Endothelial cell of umbilical vein (primary cell): ENCODE measurements at regions not wholly inside any gene's neighbourhood (a gene's known extent, or its start where the extent isn't known, plus 50 kb on each side); places are given as distances from the start of the nearest gene placed in this dataset.

Experiments
- BruUV-seq: library from RNA; stranded (reverse); fragments of 400-500 nt; replicated peaks from 2 replicates; lab custom pipeline; 2021; lab: Mats Ljungman, UMichigan
- CTCF ChIA-PET: fragments of 300-600, 350-600 bp; sonication (Branson Sonifier 250); formaldehyde crosslinking; loops from one replicate; lab custom pipeline; 2021; ENCODE audit warnings: antibody characterized with exemption, inconsistent platforms; lab: Charles Lee
- POLR2A ChIA-PET: fragments of 300-600, 350-600 bp; sonication (Branson Sonifier 250); formaldehyde crosslinking; loops from one replicate; lab custom pipeline; 2021; ENCODE audit warnings: antibody characterized with exemption, inconsistent platforms; lab: Charles Lee
- DNase-seq: peaks from one replicate; pipeline ENCODE4 v3.0.0-alpha.2; 2011; ENCODE audit warnings: low read depth, low spot score
- FAIRE-seq: peaks from 2 replicates; lab custom pipeline; 2011; peaks lifted over from hg19 to GRCh38; lab: Jason Lieb, UNC
- H2AFZ ChIP-seq: 2 replicates; pipeline ENCODE4 v1.6.0; 2012; ENCODE audit warnings: low read depth, low read length, control low read depth, inconsistent platforms
- H3K27ac ChIP-seq: 2 replicates; pipeline ENCODE4 v1.5.1; 2011; ENCODE audit warnings: low read depth, mild to moderate bottlenecking, control low read depth, low read length, moderate library complexity; ENCODE audit not compliant: insufficient read depth
- H3K27me3 ChIP-seq, 2 experiments: 2 replicates each; pipeline versions ENCODE4 v1.6.0 to v1.6.1; 2011; ENCODE audit warnings: low read length in 2 of 2, mixed read lengths in 1 of 2; ENCODE audit not compliant: control insufficient read depth in 2 of 2, insufficient read depth in 2 of 2
- H3K36me3 ChIP-seq, 2 experiments: 2 replicates in 1 of 2; 3 replicates in 1 of 2; pipeline ENCODE4 v1.5.1; 2011; ENCODE audit warnings: low read length in 2 of 2, mild to moderate bottlenecking in 1 of 2, moderate library complexity in 1 of 2; ENCODE audit not compliant: control insufficient read depth in 2 of 2, insufficient read depth in 2 of 2; ENCODE audit errors: extremely low read depth in 1 of 2
- H3K4me1 ChIP-seq: 3 replicates; pipeline ENCODE4 v1.5.1; 2011; ENCODE audit warnings: mild to moderate bottlenecking, low read length; ENCODE audit not compliant: control insufficient read depth, insufficient read depth; ENCODE audit errors: extremely low read depth
- H3K4me2 ChIP-seq: 2 replicates; pipeline ENCODE4 v1.6.1; 2011; ENCODE audit warnings: low read length, control low read depth, mixed read lengths; ENCODE audit not compliant: insufficient read depth
- H3K4me3 ChIP-seq, 3 experiments: fragments of 200-600 bp in 1 of 3; sonication (generic), shearing (Covaris generic) in 1 of 3; replicated peaks in 1 of 3; 2 replicates each; pipeline ENCODE4 v1.5.1; 2011 to 2016; ENCODE audit warnings: control low read depth in 3 of 3, low read length in 3 of 3, mild to moderate bottlenecking in 2 of 3, inconsistent platforms in 1 of 3, low read depth in 1 of 3, moderate library complexity in 1 of 3; ENCODE audit not compliant: insufficient read depth in 1 of 3
- H3K79me2 ChIP-seq: 2 replicates; pipeline ENCODE4 v1.6.0; 2012; ENCODE audit warnings: low read length, inconsistent platforms; ENCODE audit not compliant: control insufficient read depth, insufficient read depth
- H3K9ac ChIP-seq: replicated peaks from 2 replicates; pipeline ENCODE3; 2011; ENCODE audit warnings: low read length, control low read depth; ENCODE audit not compliant: insufficient read depth; ENCODE audit errors: extremely low read depth
- H3K9me1 ChIP-seq: replicated peaks from 3 replicates; pipeline ENCODE4 v1.6.0; 2011; ENCODE audit warnings: mild to moderate bottlenecking, low read length; ENCODE audit not compliant: control insufficient read depth, insufficient read depth; ENCODE audit errors: extremely low read depth
- H3K9me3 ChIP-seq: replicated peaks from 2 replicates; pipeline ENCODE4 v1.5.1; 2012; ENCODE audit warnings: low read length, inconsistent platforms; ENCODE audit not compliant: control insufficient read depth, insufficient read depth
- H4K20me1 ChIP-seq: replicated peaks from 2 replicates; pipeline ENCODE3; 2011; ENCODE audit warnings: mild to moderate bottlenecking, low read length; ENCODE audit not compliant: control insufficient read depth, insufficient read depth; ENCODE audit errors: extremely low read depth
- CTCF ChIP-seq, 2 donors: IDR thresholded peaks; 1 replicate in 1 of 2; 2 replicates in 1 of 2; pipeline ENCODE4 v1.5.1; 2011; ENCODE audit warnings: low read length in 2 of 2, mild to moderate bottlenecking in 2 of 2, moderate library complexity in 2 of 2, control low read depth in 1 of 2, inconsistent platforms in 1 of 2, low read depth in 1 of 2; ENCODE audit not compliant: insufficient read depth in 1 of 2; ENCODE audit errors: extremely low read depth in 1 of 2
- EZH2 ChIP-seq: IDR thresholded peaks from 2 replicates; pipeline ENCODE4 v1.6.1; 2012; ENCODE audit warnings: borderline replicate concordance, low read depth, mild to moderate bottlenecking, moderate library complexity, low read length, inconsistent platforms; ENCODE audit not compliant: severe bottlenecking
- FOS ChIP-seq: IDR thresholded peaks from 2 replicates; pipeline ENCODE4 v1.6.1; 2011; ENCODE audit warnings: mild to moderate bottlenecking, low read length, moderate library complexity, borderline replicate concordance; ENCODE audit not compliant: insufficient read depth
- GATA2 ChIP-seq: IDR thresholded peaks from 2 replicates; pipeline ENCODE4 v1.7.0; 2011; ENCODE audit warnings: low read depth, mild to moderate bottlenecking, moderate library complexity, mixed read lengths, low read length; ENCODE audit not compliant: insufficient read length, insufficient read depth
- JUN ChIP-seq: IDR thresholded peaks from 2 replicates; pipeline ENCODE4 v1.6.1; 2011; ENCODE audit warnings: borderline replicate concordance, low read depth; ENCODE audit not compliant: insufficient read length, insufficient read depth
- MYC ChIP-seq: IDR thresholded peaks from one replicate; pipeline ENCODE4 v1.6.1; 2011; ENCODE audit warnings: mild to moderate bottlenecking, low read depth, low read length
- POLR2A ChIP-seq: IDR thresholded peaks from 2 replicates; pipeline ENCODE4 v1.6.1; 2012; ENCODE audit warnings: low read depth, mild to moderate bottlenecking, control low read depth, low read length
- POLR2AphosphoS5 ChIP-seq: IDR thresholded peaks from 2 replicates; pipeline ENCODE4 v1.6.1; 2012; ENCODE audit warnings: low read depth, mild to moderate bottlenecking, control low read depth, low read length, moderate library complexity; ENCODE audit not compliant: insufficient read depth
- dilution Hi-C: fragments of 300-500 bp; cut with MboI; formaldehyde crosslinking; loops from one replicate; pipeline ENCODE4 v1.15.0; 2019; ENCODE audit warnings: low sequenced_read_pairs; ENCODE audit not compliant: extremely low pct_ligation_motif_present
- intact Hi-C: fragments of 100-400 bp; cut with micrococcal nuclease; formaldehyde crosslinking; loops from one replicate; pipeline ENCODE4 v1.10.0; 2022

DNA sequence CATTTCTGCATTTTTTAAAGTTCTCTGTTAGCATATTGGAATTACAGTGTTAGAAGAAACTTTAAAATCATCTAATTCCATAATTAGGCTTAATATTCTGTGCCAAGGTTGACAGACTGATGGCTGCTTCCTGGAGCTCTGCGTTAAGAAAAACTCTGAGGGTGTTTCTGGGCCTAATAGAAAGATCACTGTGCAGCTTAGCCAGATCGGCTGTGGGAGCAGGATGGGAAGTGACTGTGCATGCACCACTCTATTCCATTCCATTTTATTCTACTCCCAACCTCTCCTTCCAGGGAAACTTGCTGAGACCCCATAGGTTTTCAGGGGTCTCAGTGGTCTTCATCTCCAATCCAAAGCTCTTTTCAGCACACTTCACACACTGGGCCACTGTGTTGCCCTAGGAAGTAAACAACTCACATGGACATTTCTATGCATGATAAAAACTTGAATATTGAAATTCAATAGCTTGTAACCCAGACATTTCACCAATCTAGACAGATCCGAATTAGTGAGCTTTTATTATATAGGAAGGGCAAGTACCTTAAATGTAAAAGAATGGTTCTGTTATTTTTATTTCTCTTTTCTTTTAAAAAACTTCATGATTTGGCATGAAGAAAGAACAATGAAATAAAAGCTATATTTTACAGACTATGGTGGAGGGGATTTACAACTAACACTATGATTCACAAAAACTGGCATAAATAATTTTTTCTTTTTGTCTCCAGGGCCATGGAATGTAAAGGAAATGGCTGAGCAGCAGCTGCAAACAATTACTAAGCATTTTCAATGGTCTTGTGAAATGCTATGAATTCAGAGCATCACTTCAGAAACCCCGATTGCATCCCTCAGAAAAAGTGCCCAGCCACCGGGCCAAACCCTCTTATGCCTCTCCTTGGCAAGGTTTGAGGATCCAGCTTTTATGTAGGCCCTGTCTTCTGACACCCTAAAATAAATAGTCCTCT is 51.4 kb upstream of the DAB2 start:
- BruUV-seq = no TSS peak
- H3K4me3 ChIP-seq = no peak overlapping the region
- ChIA-PET POLR2A (interaction anchor here (1.5 kb wide), 1 partner anchor 51 kb away, joined by 9 read pairs; the partner anchor contains the start of gene DAB2), CTCF (interaction anchor here (0.7 to 2.2 kb wide), 19 partner anchors 9 to 258 kb away, joined by 3 to 14 read pairs (median 4); partner anchors contain the start of gene DAB2)
- no peaks in the 10 kb centered on the region for H4K20me1 ChIP-seq
- H3K9ac ChIP-seq = no peak overlapping the region
- peaks cover 9% of the 10 kb centered on the region for H3K4me1 ChIP-seq
- no peaks in the 10 kb centered on the region for H3K36me3 ChIP-seq
- TF ChIP-seq GATA2 = no peak
- no peak for TF ChIP-seq MYC
- peak; percentile 9 for TF ChIP-seq FOS
- no peak for TF ChIP-seq POLR2AphosphoS5
- TF ChIP-seq EZH2 = no peak
- TF ChIP-seq JUN = no peak
- TF ChIP-seq CTCF (IDR thresholded peaks at IDR 0.05; ENCODE audit: extremely low read depth in 1 of 2, insufficient read depth in 1 of 2, low read depth in 1 of 2, low read length in 2 of 2) = no peak
- TF ChIP-seq POLR2A = no peak
- peak overlapping the region; percentile 84 for H2AFZ ChIP-seq
- FAIRE-seq = peak; percentile 56
- H3K9me3 ChIP-seq = no peaks in the 10 kb centered on the region
- no peaks in the 10 kb centered on the region for H3K79me2 ChIP-seq
- DNase-seq = peak; percentile 81
- H3K9me1 ChIP-seq = no peaks in the 10 kb centered on the region
- dilution Hi-C loops = no loop called here
- H3K27ac ChIP-seq = no peak overlapping the region
- no peaks in the 10 kb centered on the region for H3K27me3 ChIP-seq
- H3K4me2 ChIP-seq = no peak overlapping the region
- intact Hi-C loops = loop anchor here (2.0 kb wide), 1 partner anchor 49 kb away; no protein-coding TSS in a partner anchor
